T-helper 1 cell treated with Interleukin-12 subunit alpha and Interleukin-12 subunit beta and Interleukin-4 antibody, amounts not matched to agents 30 ng/mL and 1 ng/mL, for 36 hours (primary cell): ENCODE measurements at regions not wholly inside any gene's neighbourhood (a gene's known extent, or its start where the extent isn't known, plus 50 kb on each side); places are given as distances from the start of the nearest gene placed in this dataset.
"Not testable (repeated sequence)": the region's sequence is repeated elsewhere in the genome, so short reads cannot be mapped to it uniquely, and the experiment has no call there.

Experiments used
- intact Hi-C: fragments of 100-400 bp; cut with micrococcal nuclease; formaldehyde crosslinking; loops from one replicate; pipeline ENCODE4 v1.15.1; 2024

DNA sequence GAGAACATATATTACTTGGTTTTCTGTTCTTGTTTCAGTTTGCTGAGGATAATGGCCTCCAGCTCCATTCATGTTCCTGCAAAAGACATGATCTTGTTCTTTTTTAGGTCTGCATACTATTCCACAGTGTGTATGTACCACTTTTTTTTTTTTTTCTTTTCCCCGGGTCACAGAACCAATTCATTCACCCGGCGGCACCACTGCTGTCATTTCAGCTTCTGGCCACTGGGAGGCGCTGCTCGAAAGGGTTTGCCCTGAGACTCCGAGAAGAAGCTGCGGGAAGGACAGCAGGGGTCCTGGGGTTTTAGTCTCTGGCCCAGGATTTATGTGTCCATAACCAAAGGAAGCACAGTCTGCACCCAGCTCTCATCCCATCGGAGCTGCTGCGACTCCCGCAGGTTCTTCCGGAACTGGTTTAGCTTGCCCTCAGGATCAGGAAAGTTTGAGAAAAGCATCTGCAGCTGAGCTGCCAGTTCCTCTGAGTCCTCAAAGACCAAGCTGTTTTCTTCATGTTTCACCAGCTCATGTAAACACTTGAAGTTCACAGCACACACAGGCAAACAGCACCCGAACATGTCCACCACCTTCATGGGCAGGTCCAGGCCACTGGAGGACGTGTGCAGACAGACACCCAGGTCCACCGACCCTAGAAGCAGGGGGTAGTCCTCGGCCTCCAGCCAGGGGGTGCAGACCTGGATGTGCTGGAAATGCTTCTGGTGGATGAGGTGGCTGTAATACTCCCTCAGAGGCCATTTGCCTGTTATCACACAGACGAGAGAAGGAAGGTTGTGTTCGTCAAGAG, 76.3 kb upstream of the KCNAB1 start:
- intact Hi-C loops = loop anchor here (1.0 to 5.0 kb wide), 4 partner anchors 237 to 1195 kb away; partner anchors contain the start of gene C3orf33

DNA sequence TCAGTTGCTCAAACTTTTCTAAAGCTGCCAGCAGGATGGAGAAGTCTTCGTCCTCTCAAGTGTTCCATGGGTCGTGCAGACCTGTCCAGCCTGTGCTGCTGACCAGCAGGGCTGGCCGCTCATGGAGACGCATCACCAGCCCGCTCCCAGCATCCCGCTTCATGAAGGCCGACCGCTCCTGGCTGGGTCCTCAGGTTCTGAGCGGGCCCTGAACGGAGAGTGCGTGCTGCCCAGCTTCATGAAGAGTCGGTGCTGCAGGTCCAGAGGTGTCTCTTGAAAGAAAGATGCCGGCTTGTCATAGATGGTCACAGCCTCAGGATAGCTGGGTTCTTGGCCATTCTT, 75.8 kb upstream of the KCNAB1 start:
- intact Hi-C loops = loop anchor here (1.0 to 5.0 kb wide), 4 partner anchors 237 to 1195 kb away; partner anchors contain the start of gene C3orf33

DNA sequence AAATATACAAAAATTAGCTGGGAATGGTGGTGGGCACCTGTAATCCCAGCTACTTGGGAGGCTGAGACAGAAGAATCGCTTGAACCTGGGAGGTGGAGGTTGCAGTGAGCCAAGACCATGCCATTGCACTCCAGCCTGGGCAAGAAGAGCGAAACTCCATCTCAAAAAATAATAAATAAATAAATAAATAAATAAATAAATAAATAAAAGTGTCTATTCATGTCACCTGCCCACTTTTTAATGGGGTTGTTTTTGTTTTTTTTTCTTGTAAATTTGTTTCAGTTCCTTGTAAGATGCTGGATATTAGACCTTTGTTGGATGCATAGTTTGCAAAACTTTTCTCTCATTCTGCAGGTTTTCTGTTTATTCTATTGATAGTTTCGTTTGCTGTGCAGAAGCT, 71.9 kb upstream of the KCNAB1 start:
- intact Hi-C loops = not testable (repeated sequence)

DNA sequence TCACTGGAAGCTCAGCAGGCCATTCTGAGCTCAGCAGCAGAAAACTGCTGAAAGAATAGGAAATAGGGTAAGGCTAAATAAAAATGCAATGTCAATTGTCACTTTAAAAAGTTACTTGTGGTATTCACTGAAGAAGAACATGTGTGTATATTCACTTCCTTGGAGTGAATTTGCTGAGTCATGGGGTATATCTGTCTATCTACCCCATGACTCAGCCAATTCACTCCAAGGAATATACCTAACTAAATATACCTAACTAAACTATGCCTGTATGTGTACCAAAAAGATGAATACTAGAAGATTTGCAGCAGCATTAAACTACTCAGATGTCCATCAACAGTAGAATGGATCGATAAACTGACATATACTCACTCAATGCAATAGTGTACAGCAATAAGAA, 69.5 kb upstream of the KCNAB1 start:
- intact Hi-C loops = no loop called here

DNA sequence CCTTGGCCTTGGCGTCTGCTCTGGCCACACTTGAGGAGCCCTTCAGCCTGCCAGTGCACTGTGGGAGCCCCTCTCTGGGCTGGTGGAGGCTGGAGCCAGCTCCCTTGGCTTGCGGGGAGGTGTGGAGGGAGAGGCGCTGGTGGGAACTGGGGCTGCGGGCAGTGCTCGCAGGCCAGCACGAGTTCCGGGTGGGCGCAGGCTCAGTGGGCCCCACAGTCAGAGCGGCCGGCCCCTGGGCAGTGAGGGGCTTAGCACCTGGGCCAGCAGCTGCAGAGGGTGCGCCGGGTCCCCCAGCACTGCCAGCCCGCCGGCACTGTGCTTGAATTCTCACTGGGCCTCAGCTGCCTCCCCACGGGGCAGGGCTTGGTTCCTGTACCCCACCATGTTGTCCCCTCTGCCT, 68.7 kb upstream of the KCNAB1 start:
- intact Hi-C loops = no loop called here

DNA sequence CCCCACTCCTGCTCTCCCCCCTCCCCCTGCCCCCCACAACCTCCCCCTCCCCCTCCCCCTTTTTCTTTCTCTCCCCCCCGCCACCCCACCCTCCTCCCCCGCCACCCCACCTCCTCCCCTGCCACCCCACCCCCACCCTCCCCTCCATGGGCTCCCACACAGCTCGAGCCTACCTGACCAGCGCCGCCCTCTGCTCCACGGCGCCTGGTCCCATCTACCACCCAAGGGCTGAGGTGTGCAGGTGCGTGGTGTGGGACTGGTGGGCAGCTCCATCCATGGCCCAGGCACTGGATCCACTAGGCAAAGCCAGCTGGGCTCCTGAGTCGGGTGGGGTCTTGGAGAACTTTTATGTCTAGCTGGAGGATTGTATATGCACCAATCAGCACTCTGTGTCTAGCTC, 68.3 kb upstream of the KCNAB1 start:
- intact Hi-C loops = no loop called here

DNA sequence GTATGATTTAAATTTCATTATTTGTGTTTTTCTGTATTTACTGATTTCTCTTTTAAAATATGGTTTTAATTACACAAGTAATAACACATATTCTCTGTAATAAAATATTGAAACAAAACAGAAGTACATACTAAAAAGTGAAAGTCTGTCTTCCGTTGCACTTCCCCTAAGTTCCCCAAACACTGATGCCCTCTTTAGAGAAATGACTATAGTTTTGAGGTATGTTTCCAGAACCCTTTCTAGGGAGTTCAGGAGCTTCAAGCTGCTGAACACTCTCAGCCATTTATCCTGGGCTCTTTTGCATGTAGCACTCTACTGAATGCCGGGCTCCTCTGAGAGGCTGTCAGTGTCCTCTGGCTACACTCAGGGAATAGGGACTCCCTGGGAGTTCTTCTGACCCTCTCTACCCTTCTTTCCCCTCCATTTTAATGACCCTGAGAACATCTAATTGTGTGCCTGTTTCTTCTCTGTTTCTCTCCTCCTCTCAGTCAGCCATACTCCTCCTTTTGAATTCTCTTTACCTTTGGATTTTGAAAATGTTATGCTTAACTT, 60.4 kb upstream of the KCNAB1 start:
- intact Hi-C loops = no loop called here

DNA sequence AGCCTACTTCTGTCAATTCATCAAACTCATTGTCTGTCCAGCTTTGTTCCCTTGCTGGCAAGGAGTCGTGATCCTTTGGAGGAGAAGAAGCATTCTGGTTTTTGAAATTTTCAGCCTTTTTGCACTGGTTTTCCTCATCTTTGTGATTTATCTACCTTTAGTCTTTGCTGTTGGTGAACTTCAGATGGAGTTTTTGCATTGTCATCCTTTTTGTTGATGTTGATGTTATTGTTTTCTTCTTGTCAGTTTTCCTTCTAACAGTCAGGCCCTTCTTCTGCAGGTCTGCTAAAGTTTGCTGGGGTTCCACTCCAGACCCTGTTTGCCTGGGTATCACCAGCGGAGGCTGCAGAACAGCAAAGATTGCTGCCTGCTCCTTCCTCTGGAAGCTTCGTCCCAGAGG, 52.2 kb upstream of the KCNAB1 start:
- intact Hi-C loops = not testable (repeated sequence)

DNA sequence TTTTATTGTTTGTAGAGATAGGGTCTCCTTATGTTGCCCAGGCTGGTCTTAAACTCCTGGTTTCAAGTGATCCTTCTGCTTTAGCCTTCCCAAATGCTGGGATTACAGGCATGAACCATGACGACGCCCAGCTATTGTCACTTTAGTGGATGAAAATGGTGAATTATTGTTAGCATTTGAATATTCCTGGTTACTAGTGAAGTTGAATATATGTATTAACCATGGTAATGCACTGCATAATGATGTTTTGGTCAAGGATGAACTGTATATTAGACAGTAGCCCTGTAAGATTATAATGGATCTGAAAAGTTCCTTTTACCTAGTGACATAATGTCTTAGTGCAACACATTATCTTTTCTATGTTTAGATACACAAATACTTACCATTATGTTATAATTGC, 50.4 kb upstream of the KCNAB1 start:
- intact Hi-C loops = no loop called here
